AG09309 (cell line): ENCODE measurements at regions not wholly inside any gene's neighbourhood (a gene's known extent, or its start where the extent isn't known, plus 50 kb on each side); places are given as distances from the start of the nearest gene placed in this dataset.

Experiments used
- DNase-seq: peaks from one replicate; pipeline ENCODE4 v3.0.0-alpha.2; 2010; ENCODE audit warnings: low read depth
- H3K4me3 ChIP-seq: 2 replicates; pipeline ENCODE4 v1.5.1; 2011; ENCODE audit warnings: mild to moderate bottlenecking, low read depth, low read length, moderate library complexity; ENCODE audit not compliant: control insufficient read depth
- TF ChIP-seq, protein P1 (sequence below): IDR thresholded peaks from 2 replicates; pipeline ENCODE4 v1.5.1; 2011; ENCODE audit warnings: mild to moderate bottlenecking, low read depth, low read length, inconsistent platforms; ENCODE audit not compliant: insufficient read depth, control insufficient read depth; ENCODE audit errors: missing control alignments

DNA sequence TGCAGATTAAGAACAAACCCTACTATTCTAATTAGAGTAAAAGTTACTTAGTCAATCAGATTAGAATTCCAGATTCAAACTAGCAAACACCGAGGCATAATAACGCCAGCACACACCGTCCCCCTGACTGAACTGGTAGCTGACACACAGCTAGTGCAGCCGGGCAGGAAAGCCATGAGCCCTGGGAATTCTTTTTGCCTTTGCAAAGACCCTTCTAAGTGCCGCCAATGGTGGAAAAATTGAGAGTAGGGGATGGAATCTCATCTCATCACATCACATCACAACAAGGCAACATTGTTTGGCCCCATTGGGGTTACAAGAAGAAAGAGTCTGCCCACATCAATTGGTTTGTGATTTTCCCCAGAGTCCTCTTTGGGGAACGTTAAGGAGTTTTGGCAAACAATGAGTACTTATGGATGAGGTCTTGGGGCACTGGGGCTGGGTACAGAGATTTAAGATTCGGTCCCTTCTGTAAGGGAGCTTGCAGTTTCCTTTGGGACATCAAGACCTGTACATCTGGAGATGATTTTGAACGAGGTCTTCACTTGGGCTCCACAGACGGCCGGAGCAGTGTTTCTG, 120.4 kb upstream of the MEF2A start:
- TF ChIP-seq, protein P1, sequence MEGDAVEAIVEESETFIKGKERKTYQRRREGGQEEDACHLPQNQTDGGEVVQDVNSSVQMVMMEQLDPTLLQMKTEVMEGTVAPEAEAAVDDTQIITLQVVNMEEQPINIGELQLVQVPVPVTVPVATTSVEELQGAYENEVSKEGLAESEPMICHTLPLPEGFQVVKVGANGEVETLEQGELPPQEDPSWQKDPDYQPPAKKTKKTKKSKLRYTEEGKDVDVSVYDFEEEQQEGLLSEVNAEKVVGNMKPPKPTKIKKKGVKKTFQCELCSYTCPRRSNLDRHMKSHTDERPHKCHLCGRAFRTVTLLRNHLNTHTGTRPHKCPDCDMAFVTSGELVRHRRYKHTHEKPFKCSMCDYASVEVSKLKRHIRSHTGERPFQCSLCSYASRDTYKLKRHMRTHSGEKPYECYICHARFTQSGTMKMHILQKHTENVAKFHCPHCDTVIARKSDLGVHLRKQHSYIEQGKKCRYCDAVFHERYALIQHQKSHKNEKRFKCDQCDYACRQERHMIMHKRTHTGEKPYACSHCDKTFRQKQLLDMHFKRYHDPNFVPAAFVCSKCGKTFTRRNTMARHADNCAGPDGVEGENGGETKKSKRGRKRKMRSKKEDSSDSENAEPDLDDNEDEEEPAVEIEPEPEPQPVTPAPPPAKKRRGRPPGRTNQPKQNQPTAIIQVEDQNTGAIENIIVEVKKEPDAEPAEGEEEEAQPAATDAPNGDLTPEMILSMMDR, result no peak
- no peak overlapping the region for H3K4me3 ChIP-seq
- no peak for DNase-seq

GRCh38 chr15:99446565-99447496, 119.0 kb upstream of the MEF2A start:
- DNase-seq, result no peak
- H3K4me3 ChIP-seq, result no peak overlapping the region
- TF ChIP-seq, protein P1, result no peak

GRCh38 chr15:99447497-99448371, 118.0 kb upstream of the MEF2A start:
- DNase-seq, result no peak
- TF ChIP-seq, protein P1, result no peak
- H3K4me3 ChIP-seq, result no peak overlapping the region

- TF ChIP-seq, protein P1, result no peak
- no peak overlapping the region for H3K4me3 ChIP-seq
- DNase-seq, result no peak
Observed at GRCh38 chr15:99449514-99449913, 116.3 kb upstream of the MEF2A start.

DNA sequence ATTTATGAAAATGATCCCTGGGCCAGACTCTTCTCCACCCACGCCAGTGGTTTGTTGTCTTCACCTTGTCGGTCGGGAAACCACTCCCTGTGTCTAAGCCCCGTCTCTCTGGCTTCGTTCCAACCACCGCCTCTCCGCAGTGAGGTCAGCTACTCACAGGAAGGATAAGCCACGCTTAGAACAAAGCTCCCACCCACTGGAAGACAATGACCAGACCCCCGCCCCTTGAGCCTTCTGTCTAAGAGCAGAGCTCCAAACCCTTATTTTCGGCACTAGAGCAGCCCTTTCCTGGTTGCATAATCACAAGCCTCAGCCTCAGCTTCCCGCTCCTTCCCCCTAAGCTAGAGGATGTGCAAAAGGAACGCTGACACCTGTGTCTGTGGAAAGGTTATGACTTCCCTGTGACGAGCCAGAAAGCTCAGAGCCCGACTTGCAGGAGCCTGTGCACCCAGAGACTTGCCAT, 114.9 kb upstream of the MEF2A start:
- no peak for DNase-seq
- H3K4me3 ChIP-seq, result no peak overlapping the region
- TF ChIP-seq, protein P1, result no peak

DNA sequence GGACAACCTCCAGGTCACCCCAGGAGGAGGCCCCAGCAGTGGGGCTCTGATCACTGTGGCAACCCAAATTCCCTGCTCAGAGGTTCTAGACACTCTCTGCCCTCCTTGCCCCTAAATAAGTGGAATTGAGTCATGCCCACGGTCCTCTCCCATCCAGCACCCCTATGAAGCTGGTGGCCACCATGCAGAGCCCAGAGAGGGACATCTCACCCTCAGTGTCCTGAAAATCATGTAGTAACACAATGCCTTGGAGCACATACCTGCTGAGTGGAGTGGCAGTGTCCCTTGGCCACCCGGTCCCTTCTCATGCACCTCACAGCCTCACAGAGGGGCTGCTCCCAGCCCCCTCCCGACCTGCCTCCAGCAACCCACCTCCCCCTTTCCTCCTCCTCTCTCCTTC, 114.3 kb upstream of the MEF2A start:
- no peak overlapping the region for H3K4me3 ChIP-seq
- no peak for DNase-seq
- TF ChIP-seq, protein P1, result no peak
